WTC11 (cell line): ENCODE measurements at regions not wholly inside any gene's neighbourhood (a gene's known extent, or its start where the extent isn't known, plus 50 kb on each side); places are given as distances from the start of the nearest gene placed in this dataset.

Experiments used
- ATAC-seq: fragments of 200-7000 bp; cut with Tn5 transposase; 2 replicates; pipeline ENCODE4 v1.10.0; 2021; ENCODE audit warnings: mild to moderate bottlenecking, moderate library complexity
- CTCF ChIA-PET: fragments of 300-600 bp; sonication (Branson Sonifier 250); formaldehyde crosslinking; loops from one replicate; lab custom pipeline; 2021; ENCODE audit warnings: antibody characterized with exemption; lab: Charles Lee
- POLR2A ChIA-PET: fragments of 350-600 bp; sonication (Branson Sonifier 250); formaldehyde crosslinking; loops from one replicate; lab custom pipeline; 2021; ENCODE audit warnings: antibody characterized with exemption; lab: Charles Lee
- DNase-seq: peaks from one replicate; pipeline ENCODE4 v3.0.0; 2021; ENCODE audit warnings: low spot score
- H3K27ac Mint-ChIP-seq: 2 replicates; pipeline ENCODE4 v1.8.0; 2021; ENCODE audit warnings: mixed read lengths
- H3K27me3 Mint-ChIP-seq: 2 replicates; pipeline ENCODE4 v1.8.0; 2021; ENCODE audit warnings: low read depth, mild to moderate bottlenecking, moderate library complexity, mixed read lengths
- H3K36me3 Mint-ChIP-seq: 2 replicates; pipeline ENCODE4 v1.8.0; 2021; ENCODE audit warnings: mixed read lengths
- H3K4me1 Mint-ChIP-seq: 2 replicates; pipeline ENCODE4 v1.8.0; 2022; ENCODE audit warnings: mixed read lengths
- H3K4me3 Mint-ChIP-seq: 2 replicates; pipeline ENCODE4 v1.8.0; 2021; ENCODE audit warnings: mild to moderate bottlenecking, moderate library complexity, mixed read lengths
- H3K9me3 Mint-ChIP-seq: 2 replicates; pipeline ENCODE4 v1.8.0; 2021; ENCODE audit warnings: mixed read lengths
- ERG ChIP-seq: fragments of 250-450 bp; sonication (Bioruptor Pico); IDR thresholded peaks from 2 replicates; pipeline ENCODE4 v1.8.0; 2021; ENCODE audit warnings: mild to moderate bottlenecking
- ESRRA ChIP-seq: sonication (generic); formaldehyde crosslinking; IDR thresholded peaks from 2 replicates; pipeline ENCODE4 v1.8.1; 2022; ENCODE audit warnings: mild to moderate bottlenecking, missing genetic modification reagents, borderline replicate concordance
- ETV6 ChIP-seq: sonication (generic); formaldehyde crosslinking; IDR thresholded peaks from 2 replicates; pipeline ENCODE4 v1.8.1; 2022; ENCODE audit warnings: mild to moderate bottlenecking, missing genetic modification reagents
- JAZF1 ChIP-seq: fragments of 250-450 bp; sonication (Bioruptor Pico); IDR thresholded peaks from 2 replicates; pipeline ENCODE4 v1.9.0; 2021; ENCODE audit warnings: moderate library complexity, mild to moderate bottlenecking, inconsistent platforms
- NFE2L1 ChIP-seq: sonication (generic); formaldehyde crosslinking; IDR thresholded peaks from 2 replicates; pipeline ENCODE4 v1.8.1; 2023; ENCODE audit warnings: missing genetic modification reagents
- OVOL2 ChIP-seq: fragments of 250-450 bp; sonication (Bioruptor Pico); IDR thresholded peaks from 2 replicates; pipeline ENCODE4 v1.9.0; 2021; ENCODE audit warnings: mild to moderate bottlenecking, borderline replicate concordance
- PRDM15 ChIP-seq: sonication (generic); formaldehyde crosslinking; IDR thresholded peaks from 2 replicates; pipeline ENCODE4 v1.8.0; 2022; ENCODE audit warnings: missing genetic modification reagents
- SOX15 ChIP-seq: fragments of 250-450 bp; sonication (Bioruptor Pico); IDR thresholded peaks from 2 replicates; pipeline ENCODE4 v1.9.0; 2021; ENCODE audit warnings: mild to moderate bottlenecking
- TEAD1 ChIP-seq: sonication (generic); formaldehyde crosslinking; IDR thresholded peaks from 2 replicates; pipeline ENCODE4 v1.8.0; 2022; ENCODE audit warnings: mild to moderate bottlenecking, missing genetic modification reagents
- TP53 ChIP-seq: sonication (generic); formaldehyde crosslinking; IDR thresholded peaks from 2 replicates; pipeline ENCODE4 v1.8.1; 2023; ENCODE audit warnings: mild to moderate bottlenecking, missing genetic modification reagents
- ZBTB43 ChIP-seq: sonication (generic); formaldehyde crosslinking; IDR thresholded peaks from 2 replicates; pipeline ENCODE4 v1.8.1; 2023; ENCODE audit warnings: mild to moderate bottlenecking, missing genetic modification reagents
- ZNF121 ChIP-seq: sonication (generic); formaldehyde crosslinking; IDR thresholded peaks from 2 replicates; pipeline ENCODE4 v1.8.0; 2023; ENCODE audit warnings: missing genetic modification reagents
- ZNF263 ChIP-seq: sonication (generic); formaldehyde crosslinking; IDR thresholded peaks from 2 replicates; pipeline ENCODE4 v1.8.1; 2022; ENCODE audit warnings: low read depth, mild to moderate bottlenecking, moderate library complexity, missing genetic modification reagents
- ZNF281 ChIP-seq: sonication (generic); formaldehyde crosslinking; IDR thresholded peaks from 2 replicates; pipeline ENCODE4 v1.8.0; 2023; ENCODE audit warnings: mild to moderate bottlenecking, missing genetic modification reagents
- ZNF317 ChIP-seq: sonication (generic); formaldehyde crosslinking; IDR thresholded peaks from 2 replicates; pipeline ENCODE4 v1.8.1; 2023; ENCODE audit warnings: low read depth, mild to moderate bottlenecking, moderate library complexity, missing genetic modification reagents, borderline replicate concordance
- ZNF512 ChIP-seq: sonication (generic); formaldehyde crosslinking; IDR thresholded peaks from 2 replicates; pipeline ENCODE4 v1.8.1; 2022; ENCODE audit warnings: missing genetic modification reagents, borderline replicate concordance
- ZNF671 ChIP-seq: fragments of 250-450 bp; sonication (Bioruptor Pico); IDR thresholded peaks from 2 replicates; pipeline ENCODE4 v1.8.0; 2021; ENCODE audit warnings: mild to moderate bottlenecking

- no peaks in the 10 kb centered on the region for H3K27me3 Mint-ChIP-seq
- TF ChIP-seq ZNF281 (CRISPR knock-in tag) (no peak), OVOL2 (no peak), ZNF671 (no peak), NFE2L1 (CRISPR knock-in tag) (no peak)
- ChIA-PET CTCF (no interaction called here), POLR2A (no interaction called here)
- peaks cover 40% of the 10 kb centered on the region for H3K4me1 Mint-ChIP-seq
- no peak for ATAC-seq
- no peak for DNase-seq
- no peak overlapping the region for H3K27ac Mint-ChIP-seq
- no peaks in the 10 kb centered on the region for H3K9me3 Mint-ChIP-seq
- H3K36me3 Mint-ChIP-seq: no peaks in the 10 kb centered on the region
- no peak overlapping the region for H3K4me3 Mint-ChIP-seq
These were observed 208.0 kb downstream of the NOVA1 start for GRCh38 chr14:26389646-26390508.

GRCh38 chr14:26385310-26385709 is 212.5 kb downstream of the NOVA1 start:
- H3K36me3 Mint-ChIP-seq: peaks cover 3% of the 10 kb centered on the region; the same call in 1 of the 2 replicates
- TF ChIP-seq ZNF121 (no peak), ZNF671 (no peak)
- CTCF ChIA-PET: no interaction called here
- H3K4me1 Mint-ChIP-seq: peaks cover 9% of the 10 kb centered on the region
- DNase-seq: no peak
- no peaks in the 10 kb centered on the region for H3K27me3 Mint-ChIP-seq
- POLR2A ChIA-PET: no interaction called here
- peaks cover 14% of the 10 kb centered on the region for H3K9me3 Mint-ChIP-seq
- ATAC-seq: no peak
- H3K27ac Mint-ChIP-seq: no peak overlapping the region
- no peak overlapping the region for H3K4me3 Mint-ChIP-seq

- Mint-ChIP-seq H3K36me3 (peaks cover 23% of the 10 kb centered on the region), H3K9me3 (peaks cover 34% of the 10 kb centered on the region), H3K27me3 (no peaks in the 10 kb centered on the region), H3K4me3 (no peak overlapping the region), H3K4me1 (peaks cover 7% of the 10 kb centered on the region), H3K27ac (no peak overlapping the region)
- ChIA-PET CTCF (interaction anchor here (1.3 kb wide), 1 partner anchor 11 kb away, joined by 3 read pairs; no protein-coding TSS in a partner anchor), POLR2A (no interaction called here)
- ATAC-seq: no peak
- no peak for TF ChIP-seq SOX15 (CRISPR knock-in tag)
- DNase-seq: no peak
These were observed 214.7 kb downstream of the NOVA1 start for GRCh38 chr14:26382901-26383685.

GRCh38 chr14:26381405-26381804 is 216.4 kb downstream of the NOVA1 start:
- Mint-ChIP-seq H3K36me3 (peaks cover 23% of the 10 kb centered on the region), H3K9me3 (peaks cover 38% of the 10 kb centered on the region), H3K27ac (no peak overlapping the region), H3K4me3 (no peak overlapping the region), H3K4me1 (peaks cover 7% of the 10 kb centered on the region), H3K27me3 (no peaks in the 10 kb centered on the region)
- ChIA-PET POLR2A (interaction anchor here (0.7 kb wide), 1 partner anchor 1304 kb away, joined by 3 read pairs; no protein-coding TSS in a partner anchor), CTCF (interaction anchor here (1.3 kb wide), 1 partner anchor 13 kb away, joined by 3 read pairs; no protein-coding TSS in a partner anchor)
- ATAC-seq (no peak), DNase-seq (no peak)
- TF ChIP-seq ZNF512 (no peak), PRDM15 (CRISPR knock-in tag) (no peak), ESRRA (no peak), TEAD1 (CRISPR knock-in tag) (no peak), JAZF1 (CRISPR knock-in tag) (no peak), ZBTB43 (CRISPR knock-in tag) (no peak), TP53 (CRISPR knock-in tag) (no peak), ERG (CRISPR knock-in tag) (no peak), ZNF263 (CRISPR knock-in tag) (no peak), ETV6 (CRISPR knock-in tag) (no peak), ZNF317 (CRISPR knock-in tag) (no peak)
